B cell (primary cell): ENCODE measurements at regions not wholly inside any gene's neighbourhood (a gene's known extent, or its start where the extent isn't known, plus 50 kb on each side); places are given as distances from the start of the nearest gene placed in this dataset.

ENCODE experiments used
- ATAC-seq: fragments of 200-7000 bp; cut with Tn5 transposase; one replicate; pipeline ENCODE4 v1.10.0; 2021; ENCODE audit warnings: low read depth, mild to moderate bottlenecking, moderate number of reproducible peaks, moderate library complexity
- CTCF ChIA-PET: fragments of 350-600 bp; sonication (Branson Sonifier 250); formaldehyde crosslinking; loops from one replicate; lab custom pipeline; 2021; ENCODE audit warnings: antibody characterized with exemption, inconsistent platforms; lab: Charles Lee
- POLR2A ChIA-PET: fragments of 350-600 bp; sonication (Branson Sonifier 250); formaldehyde crosslinking; loops from one replicate; lab custom pipeline; 2021; ENCODE audit warnings: antibody characterized with exemption; lab: Charles Lee
- DNase-seq: peaks from one replicate; pipeline ENCODE4 v3.0.0; 2013
- H2AFZ ChIP-seq: 2 replicates; pipeline ENCODE4 v1.6.1; 2012; ENCODE audit warnings: mild to moderate bottlenecking, low read depth, low read length; ENCODE audit not compliant: insufficient read depth, poor library complexity, severe bottlenecking
- H3K27ac ChIP-seq, 2 donors: 1 replicate in 1 of 2; 2 replicates in 1 of 2; pipeline ENCODE4 v1.5.1; 2012 to 2013; ENCODE audit warnings: low read length in 2 of 2, mild to moderate bottlenecking in 2 of 2, moderate library complexity in 1 of 2
- H3K27me3 ChIP-seq, 4 experiments: fragments of 200-600 bp in 1 of 4; sonication (generic) in 1 of 4; replicated peaks in 1 of 4; 1 replicate in 2 of 4; 2 replicates in 2 of 4; pipeline versions ENCODE4 v1.6.1 to v1.7.0; 2013 to 2016; ENCODE audit warnings: low read length in 3 of 4, mild to moderate bottlenecking in 2 of 4, mixed read lengths in 1 of 4, moderate library complexity in 1 of 4; ENCODE audit not compliant: insufficient read depth in 4 of 4, control insufficient read depth in 3 of 4; ENCODE audit errors: control extremely low read depth in 1 of 4
- H3K36me3 ChIP-seq, 2 experiments: replicated peaks in 1 of 2; 1 replicate in 1 of 2; 2 replicates in 1 of 2; pipeline versions ENCODE4 v1.6.1 to v1.7.1; 2013; ENCODE audit warnings: low read length in 1 of 2; ENCODE audit not compliant: insufficient read depth in 2 of 2, control insufficient read depth in 1 of 2; ENCODE audit errors: control extremely low read depth in 1 of 2, extremely low read depth in 1 of 2
- H3K4me1 ChIP-seq, 2 donors: fragments of 200-600 bp in 1 of 2; sonication (generic) in 1 of 2; 1 replicate in 1 of 2; 2 replicates in 1 of 2; pipeline versions ENCODE4 v1.5.1 to v1.6.1; 2013 to 2017; ENCODE audit warnings: low read length in 2 of 2; ENCODE audit not compliant: control insufficient read depth in 2 of 2, insufficient read depth in 2 of 2
- H3K4me2 ChIP-seq: replicated peaks from 2 replicates; pipeline ENCODE3; 2012; ENCODE audit warnings: mild to moderate bottlenecking, low read depth, low read length; ENCODE audit not compliant: poor library complexity, severe bottlenecking
- H3K4me3 ChIP-seq, 5 experiments: fragments of 200-600 bp in 1 of 5; sonication (generic) in 1 of 5; 1 replicate in 3 of 5; 2 replicates in 2 of 5; pipeline versions ENCODE4 v1.5.1 to v1.7.0; 2011 to 2016; ENCODE audit warnings: low read length in 4 of 5, mild to moderate bottlenecking in 4 of 5, low read depth in 2 of 5, control low read depth in 1 of 5, moderate library complexity in 1 of 5; ENCODE audit not compliant: insufficient read depth in 1 of 5; ENCODE audit errors: control extremely low read depth in 1 of 5, extremely low read depth in 1 of 5
- H3K79me2 ChIP-seq: fragments of 200-600 bp; sonication (generic); one replicate; pipeline ENCODE4 v1.6.0; 2016; ENCODE audit warnings: low read length; ENCODE audit not compliant: control insufficient read depth, insufficient read depth
- H3K9ac ChIP-seq: fragments of 200-600 bp; sonication (generic); 2 replicates; pipeline ENCODE4 v1.6.1; 2017; ENCODE audit warnings: mild to moderate bottlenecking, low read length, moderate library complexity
- H3K9me3 ChIP-seq, 3 donors: one replicate each; pipeline versions ENCODE4 v1.6.1 to v1.7.1; 2013; ENCODE audit warnings: low read length in 2 of 3; ENCODE audit not compliant: control insufficient read depth in 2 of 3, insufficient read depth in 1 of 3; ENCODE audit errors: control extremely low read depth in 1 of 3
- H4K20me1 ChIP-seq: 2 replicates; pipeline ENCODE4 v1.6.0; 2012; ENCODE audit warnings: mild to moderate bottlenecking, low read length; ENCODE audit not compliant: insufficient read depth, control insufficient read depth, poor library complexity, severe bottlenecking
- H3K27ac Mint-ChIP-seq: one replicate; pipeline ENCODE4 v1.8.0; 2021; ENCODE audit warnings: mixed read lengths
- H3K27me3 Mint-ChIP-seq: one replicate; pipeline ENCODE4 v1.8.0; 2021; ENCODE audit warnings: mixed read lengths
- H3K4me1 Mint-ChIP-seq: one replicate; pipeline ENCODE4 v1.8.0; 2021; ENCODE audit warnings: mixed read lengths
- H3K4me3 Mint-ChIP-seq: one replicate; pipeline ENCODE4 v1.8.0; 2021; ENCODE audit warnings: mixed read lengths
- H3K9me3 Mint-ChIP-seq: one replicate; pipeline ENCODE4 v1.8.0; 2022; ENCODE audit warnings: mixed read lengths; ENCODE audit not compliant: insufficient read depth
- CTCF ChIP-seq: fragments of 200-600 bp; IDR thresholded peaks from one replicate; pipeline ENCODE4 v1.8.0; 2022; ENCODE audit warnings: antibody characterized with exemption, mild to moderate bottlenecking
- EZH2 ChIP-seq: IDR thresholded peaks from 2 replicates; pipeline ENCODE4 v1.6.1; 2012; ENCODE audit warnings: borderline replicate concordance, low read depth, mild to moderate bottlenecking, moderate library complexity, low read length; ENCODE audit not compliant: insufficient read depth, poor library complexity, severe bottlenecking
- WGBS: methylation state at CpG from one replicate; pipeline ENCODE4 v1.1.5; 2013; ENCODE audit warnings: missing lambda C conversion rate; ENCODE audit not compliant: insufficient coverage; 5-methylcytosine and 5-hydroxymethylcytosine counted together
- intact Hi-C: fragments of 100-400 bp; cut with micrococcal nuclease; formaldehyde crosslinking; loops from one replicate; pipeline ENCODE4 v1.10.0; 2022

GRCh38 chr16:47956916-47957315 lies 198.9 kb downstream of the ABCC12 start:
- Mint-ChIP-seq H3K9me3 (no peaks in the 10 kb centered on the region), H3K4me3 (no peak overlapping the region), H3K4me1 (no peaks in the 10 kb centered on the region), H3K27ac (no peak overlapping the region), H3K27me3 (peaks cover 12% of the 10 kb centered on the region)
- ATAC-seq (no peak), DNase-seq (no peak)
- Histone ChIP-seq H3K9me3 (no peaks in the 10 kb centered on the region), H3K36me3 (no peaks in the 10 kb centered on the region), H3K9ac (no peak overlapping the region), H3K4me2 (no peak overlapping the region), H4K20me1 (no peaks in the 10 kb centered on the region), H3K27ac (no peak overlapping the region), H3K4me1 (no peaks in the 10 kb centered on the region), H3K4me3 (no peak overlapping the region), H3K27me3 (no peaks in the 10 kb centered on the region), H2AFZ (no peak overlapping the region), H3K79me2 (no peaks in the 10 kb centered on the region)
- WGBS = no CpG with 5 or more reads among the region's 2 CpGs
- POLR2A ChIA-PET = no interaction called here
- intact Hi-C loops = no loop called here
- CTCF ChIA-PET = no interaction called here
- TF ChIP-seq EZH2 (no peak), CTCF (no peak)

DNA sequence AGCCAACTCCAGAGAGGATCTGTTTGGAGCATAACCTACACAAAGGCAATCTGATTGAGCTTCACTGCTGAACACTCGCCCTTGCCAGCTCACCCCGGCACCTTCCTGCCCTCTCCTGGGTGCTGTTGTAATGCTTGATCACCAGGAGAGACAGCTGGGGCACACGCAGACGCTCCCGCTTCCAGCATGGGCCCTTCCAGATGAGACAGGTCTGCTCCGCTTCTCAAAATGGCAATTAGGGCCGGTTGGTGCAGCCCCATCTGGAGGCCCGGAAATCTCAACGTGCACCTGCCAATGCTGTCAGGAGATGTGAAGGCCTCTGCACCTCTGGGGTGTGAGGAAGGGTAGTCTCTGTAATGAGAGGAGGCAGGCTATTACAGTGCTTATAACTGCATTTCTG lies 206.1 kb downstream of the ABCC12 start:
- peaks cover 0 to 7% (median 0%) of the 10 kb centered on the region in 3 donors for H3K9me3 ChIP-seq
- H3K27ac ChIP-seq = no peak overlapping the region
- DNase-seq (no peak), ATAC-seq (no peak)
- H3K9me3 Mint-ChIP-seq = no peaks in the 10 kb centered on the region
- CTCF ChIA-PET = no interaction called here
- intact Hi-C loops = no loop called here
- no peaks in the 10 kb centered on the region for H3K36me3 ChIP-seq
- no peaks in the 10 kb centered on the region for H4K20me1 ChIP-seq
- peaks cover 7% of the 10 kb centered on the region for H3K27me3 Mint-ChIP-seq
- TF ChIP-seq EZH2 = no peak
- no peak for TF ChIP-seq CTCF
- no peak overlapping the region for H3K4me2 ChIP-seq
- H3K4me3 Mint-ChIP-seq = no peak overlapping the region
- H3K4me3 ChIP-seq = no peak overlapping the region
- H3K27ac Mint-ChIP-seq = no peak overlapping the region
- H3K27me3 ChIP-seq = no peaks in the 10 kb centered on the region
- no peak overlapping the region for H3K9ac ChIP-seq
- no peaks in the 10 kb centered on the region for H3K4me1 ChIP-seq
- H3K79me2 ChIP-seq = no peaks in the 10 kb centered on the region
- no peaks in the 10 kb centered on the region for H3K4me1 Mint-ChIP-seq
- H2AFZ ChIP-seq = no peak overlapping the region
- 95% methylated on average over 9 of the region's 9 CpGs for WGBS
- POLR2A ChIA-PET = no interaction called here
